Pancreas (tissue), 10 donors: ENCODE measurements at regions not wholly inside any gene's neighbourhood (a gene's known extent, or its start where the extent isn't known, plus 50 kb on each side); places are given as distances from the start of the nearest gene placed in this dataset.

Source experiments
- ATAC-seq, 4 donors: fragments of 200-7000 bp; cut with Tn5 transposase; one replicate each; pipeline versions ENCODE4 v1.8.0 to v1.9.1; 2020; ENCODE audit warnings: mild to moderate bottlenecking in 4 of 4, moderate library complexity in 4 of 4
- DNase-seq, 6 donors: peaks; one replicate each; pipeline ENCODE4 v3.0.0-alpha.2; 2020
- FAIRE-seq: peaks from 2 replicates; lab custom pipeline; 2012; peaks lifted over from hg19 to GRCh38; lab: Jason Lieb, UNC
- H3K27ac ChIP-seq, 4 donors: fragments of 200-600 bp; sonication (generic); 1 replicate in 3 of 4; 2 replicates in 1 of 4; pipeline versions ENCODE4 v1.5.0 to v1.8.0; 2020
- H3K27me3 ChIP-seq, 4 donors: fragments of 200-600 bp; one replicate each; pipeline ENCODE4 v1.8.0; 2021
- H3K36me3 ChIP-seq, 3 donors: fragments of 200-600 bp; sonication (generic) in 1 of 3; one replicate each; pipeline versions ENCODE4 v1.5.0 to v1.8.0; 2020 to 2021
- H3K4me1 ChIP-seq, 3 donors: fragments of 200-600 bp; one replicate each; pipeline ENCODE4 v1.8.0; 2021
- H3K4me3 ChIP-seq, 4 donors: fragments of 200-600 bp; sonication (generic) in 2 of 4; one replicate each; pipeline versions ENCODE4 v1.5.0 to v1.8.0; 2020 to 2021
- H3K9me3 ChIP-seq, 4 donors: fragments of 200-600 bp; one replicate each; pipeline ENCODE4 v1.8.0; 2021
- CTCF ChIP-seq, 4 donors: fragments of 200-600 bp; sonication (generic) in 3 of 4; IDR thresholded peaks; one replicate each; pipeline versions ENCODE4 v1.5.0 to v1.8.0; 2021; ENCODE audit warnings: antibody characterized with exemption in 4 of 4
- WGBS, 2 donors: extraction: QIAGEN DNeasy Blood & Tissue Kit; methylation state at CpG; one replicate each; pipeline ENCODE4 v1.1.7; 2013; 5-methylcytosine and 5-hydroxymethylcytosine counted together
- intact Hi-C, 3 donors: fragments of 100-400 bp; cut with DNase I; formaldehyde crosslinking; loops; one replicate each; pipeline versions ENCODE4 v1.11.1 to v1.14.2; 2022
- donor health status: healthy with polysubstance abuse.
- donor health status: DM: no; HTN: no; CAD: no; lungs with moderate emphysema.
- donor health status: DM: no; HTN: no; CAD: no.
- donor health status: control.
- donor health status: control.
- donor health status: Bipolar disorder and iron deficiency.
- donor health status: DM: yes; HTN: yes; CAD: no.
- donor health status: DM: no; HTN: no; CAD: no.
- donor health status: DM: no; HTN: no; CAD: no.
- donor health status: DM: yes; HTN: yes; CAD: no.

- intact Hi-C loops: no loop called here
- Histone ChIP-seq H3K4me1 (no peaks in the 10 kb centered on the region), H3K27ac (no peak overlapping the region), H3K4me3 (no peak overlapping the region), H3K9me3 (no peaks in the 10 kb centered on the region), H3K27me3 (no peaks in the 10 kb centered on the region), H3K36me3 (no peaks in the 10 kb centered on the region)
- ATAC-seq (no peak), FAIRE-seq (no peak), DNase-seq (no peak)
- WGBS, 2 donors: 19 to 22% methylated on average over 3 of the region's 3 CpGs
- no peak for TF ChIP-seq CTCF (IDR thresholded peaks at IDR 0.05)
These were observed 937.2 kb downstream of the ZPLD1 start for GRCh38 chr3:103372031-103372430.

GRCh38 chr3:103380391-103380790 lies 945.6 kb downstream of the ZPLD1 start:
- FAIRE-seq: no peak
- no peak overlapping the region for H3K27ac ChIP-seq
- ATAC-seq: no peak
- H3K4me3 ChIP-seq: no peak overlapping the region
- intact Hi-C loops: no loop called here
- H3K27me3 ChIP-seq: no peaks in the 10 kb centered on the region
- H3K4me1 ChIP-seq: no peaks in the 10 kb centered on the region
- H3K36me3 ChIP-seq: no peaks in the 10 kb centered on the region
- no peak for DNase-seq
- no peaks in the 10 kb centered on the region for H3K9me3 ChIP-seq
- no peak for TF ChIP-seq CTCF (IDR thresholded peaks at IDR 0.05)

GRCh38 chr3:103381296-103382079 lies 946.7 kb downstream of the ZPLD1 start:
- Histone ChIP-seq H3K4me1 (no peaks in the 10 kb centered on the region), H3K4me3 (no peak overlapping the region), H3K36me3 (no peaks in the 10 kb centered on the region), H3K27me3 (no peaks in the 10 kb centered on the region), H3K9me3 (no peaks in the 10 kb centered on the region), H3K27ac (no peak overlapping the region)
- intact Hi-C loops: no loop called here
- WGBS, 2 donors: 55 to 58% methylated on average over 5 of the region's 5 CpGs
- no peak for TF ChIP-seq CTCF (IDR thresholded peaks at IDR 0.05)
- ATAC-seq (no peak), DNase-seq (no peak), FAIRE-seq (no peak)

GRCh38 chr3:103385961-103386656 lies 951.3 kb downstream of the ZPLD1 start:
- Histone ChIP-seq H3K9me3 (no peaks in the 10 kb centered on the region), H3K27me3 (no peaks in the 10 kb centered on the region), H3K27ac (no peak overlapping the region), H3K4me1 (no peaks in the 10 kb centered on the region), H3K4me3 (no peak overlapping the region), H3K36me3 (no peaks in the 10 kb centered on the region)
- ATAC-seq: no peak
- 44 to 49% methylated on average over 6 of the region's 6 CpGs for WGBS, 2 donors
- TF ChIP-seq CTCF (IDR thresholded peaks at IDR 0.05): no peak
- intact Hi-C loops: no loop called here
- no peak for FAIRE-seq
- no peak for DNase-seq

GRCh38 chr3:103388214-103388613 lies 953.4 kb downstream of the ZPLD1 start:
- no peak for FAIRE-seq

More at GRCh38 chr3:103388214-103388613, 953.4 kb downstream of the ZPLD1 start:
- no peak for TF ChIP-seq CTCF (IDR thresholded peaks at IDR 0.05)
- H3K27ac ChIP-seq: no peak overlapping the region
- no peaks in the 10 kb centered on the region for H3K36me3 ChIP-seq
- H3K4me3 ChIP-seq: no peak overlapping the region
- ATAC-seq: no peak
- intact Hi-C loops: no loop called here
- H3K27me3 ChIP-seq: no peaks in the 10 kb centered on the region
- no peak for DNase-seq
- 42 to 44% methylated on average over 2 of the region's 2 CpGs for WGBS, 2 donors
- H3K4me1 ChIP-seq: no peaks in the 10 kb centered on the region
- no peaks in the 10 kb centered on the region for H3K9me3 ChIP-seq
